Ovary (tissue), 7 donors: ENCODE measurements at regions not wholly inside any gene's neighbourhood (a gene's known extent, or its start where the extent isn't known, plus 50 kb on each side); places are given as distances from the start of the nearest gene placed in this dataset.
A peak's percentile ranks its signal among the peaks of the same experiment; 100 is the strongest.

Source experiments
- DNase-seq, 5 donors: peaks; one replicate each; pipeline ENCODE4 v3.0.0-alpha.2; 2019 to 2020
- H3K27ac ChIP-seq, 2 donors: fragments of 200-600 bp; one replicate each; pipeline versions ENCODE4 v1.5.1 to v1.8.0; 2019 to 2022
- H3K27me3 ChIP-seq: fragments of 200-600 bp; one replicate; pipeline ENCODE4 v1.8.0; 2022
- H3K36me3 ChIP-seq: fragments of 200-600 bp; sonication (generic); one replicate; pipeline ENCODE4 v1.5.1; 2019
- H3K4me1 ChIP-seq: one replicate; pipeline ENCODE4 v1.8.1; 2013; ENCODE audit warnings: mild to moderate bottlenecking, moderate library complexity; ENCODE audit not compliant: insufficient read depth
- H3K4me3 ChIP-seq: fragments of 200-600 bp; sonication (generic); one replicate; pipeline ENCODE4 v1.5.1; 2017
- H3K9me3 ChIP-seq, 2 donors: fragments of 200-600 bp in 1 of 2; sonication (generic) in 1 of 2; one replicate each; pipeline versions ENCODE4 v1.5.1 to v1.8.1; 2013 to 2019; ENCODE audit warnings: mild to moderate bottlenecking in 1 of 2, moderate library complexity in 1 of 2
- EP300 ChIP-seq: sonication (generic); formaldehyde crosslinking; IDR thresholded peaks from one replicate; pipeline ENCODE4 v1.6.1; 2017; ENCODE audit warnings: antibody characterized with exemption
- POLR2A ChIP-seq: fragments of 450-650 bp; IDR thresholded peaks from one replicate; pipeline ENCODE4 v1.6.1; 2017; ENCODE audit warnings: antibody characterized with exemption, mild to moderate bottlenecking, moderate library complexity
- WGBS, 3 donors: extraction: QIAGEN DNeasy Blood & Tissue Kit in 1 of 3; methylation state at CpG; one replicate each; pipeline versions ENCODE4 v1.1.5 to v1.1.7; 2013 to 2017; 5-methylcytosine and 5-hydroxymethylcytosine counted together
- intact Hi-C, 4 donors: fragments of 100-400 bp; cut with DNase I; formaldehyde crosslinking; loops; one replicate each; pipeline versions ENCODE4 v1.11.0 to v1.15.1; 2022 to 2023
- TF ChIP-seq, protein P1 (sequence below), 3 donors: fragments of 450-650 bp in 2 of 3; fragments of 200-600 bp in 1 of 3; IDR thresholded peaks; one replicate each; pipeline versions ENCODE4 v1.5.1 to v1.8.0; 2016 to 2022; ENCODE audit warnings: antibody characterized with exemption in 3 of 3, mild to moderate bottlenecking in 1 of 3
- donor health status: DM: no; HTN: no; CAD: no; lungs with moderate emphysema.
- donor health status: DM: no; HTN: no; CAD: no.
- donor health status: Bipolar disorder and iron deficiency.
- donor health status: DM: no; HTN: no; CAD: no.
- donor health status: DM: yes; HTN: yes; CAD: no.

DNA sequence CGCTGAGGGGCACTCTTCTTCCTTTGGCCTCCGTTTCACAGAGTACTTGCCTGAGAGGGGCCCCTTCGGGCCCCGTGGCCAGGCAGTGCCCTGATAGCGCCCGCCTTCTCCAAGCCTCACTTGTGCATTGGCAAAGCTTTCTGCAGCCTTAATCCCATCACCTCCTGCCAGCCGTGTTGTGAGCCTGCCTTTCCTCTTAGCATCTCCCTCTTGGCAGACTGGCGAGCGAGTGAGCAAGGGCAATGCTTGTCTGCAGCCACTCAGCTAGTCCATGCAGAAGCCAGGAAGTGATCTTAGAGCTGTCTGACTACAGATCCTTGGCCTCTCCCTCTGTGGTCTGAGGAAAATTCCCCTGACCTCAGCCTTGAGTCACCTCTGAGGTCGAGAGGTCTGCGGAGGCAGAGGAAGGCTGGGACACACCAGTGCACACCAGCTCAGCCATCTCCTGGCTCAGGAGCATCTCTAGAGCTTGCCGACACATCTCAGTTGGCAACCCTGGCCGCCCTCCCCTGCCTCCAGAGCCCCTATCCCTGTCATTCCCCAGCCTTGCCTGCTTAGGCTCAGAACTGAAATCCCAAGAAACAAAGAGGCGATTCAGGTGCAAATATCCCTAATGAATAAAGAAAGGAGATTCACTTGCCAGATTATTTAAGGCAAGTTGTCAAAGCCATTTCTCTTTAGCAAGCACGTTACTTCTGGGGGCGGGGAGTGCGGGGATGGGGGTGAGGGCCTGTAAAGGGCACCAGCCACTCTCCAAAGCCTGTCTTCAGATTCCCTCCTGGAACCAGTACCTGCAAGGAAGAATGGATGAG, 143.5 kb upstream of the MAMLD1 start:
- intact Hi-C loops, result no loop called here
- DNase-seq, result peak in 1 of 5 donors; percentile 22
- Histone ChIP-seq H3K9me3 (no peaks in the 10 kb centered on the region), H3K27ac (no peak overlapping the region), H3K4me3 (no peak overlapping the region), H3K27me3 (no peaks in the 10 kb centered on the region), H3K4me1 (peaks cover 2% of the 10 kb centered on the region), H3K36me3 (no peaks in the 10 kb centered on the region)
- WGBS, 3 donors, result 66 to 81% (median 69%) methylated on average over 17 of the region's 17 CpGs
- TF ChIP-seq EP300, result no peak
- TF ChIP-seq, protein P1, sequence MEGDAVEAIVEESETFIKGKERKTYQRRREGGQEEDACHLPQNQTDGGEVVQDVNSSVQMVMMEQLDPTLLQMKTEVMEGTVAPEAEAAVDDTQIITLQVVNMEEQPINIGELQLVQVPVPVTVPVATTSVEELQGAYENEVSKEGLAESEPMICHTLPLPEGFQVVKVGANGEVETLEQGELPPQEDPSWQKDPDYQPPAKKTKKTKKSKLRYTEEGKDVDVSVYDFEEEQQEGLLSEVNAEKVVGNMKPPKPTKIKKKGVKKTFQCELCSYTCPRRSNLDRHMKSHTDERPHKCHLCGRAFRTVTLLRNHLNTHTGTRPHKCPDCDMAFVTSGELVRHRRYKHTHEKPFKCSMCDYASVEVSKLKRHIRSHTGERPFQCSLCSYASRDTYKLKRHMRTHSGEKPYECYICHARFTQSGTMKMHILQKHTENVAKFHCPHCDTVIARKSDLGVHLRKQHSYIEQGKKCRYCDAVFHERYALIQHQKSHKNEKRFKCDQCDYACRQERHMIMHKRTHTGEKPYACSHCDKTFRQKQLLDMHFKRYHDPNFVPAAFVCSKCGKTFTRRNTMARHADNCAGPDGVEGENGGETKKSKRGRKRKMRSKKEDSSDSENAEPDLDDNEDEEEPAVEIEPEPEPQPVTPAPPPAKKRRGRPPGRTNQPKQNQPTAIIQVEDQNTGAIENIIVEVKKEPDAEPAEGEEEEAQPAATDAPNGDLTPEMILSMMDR (IDR thresholded peaks at IDR 0.05), result no peak
- no peak for TF ChIP-seq POLR2A

- WGBS, 3 donors, result 79 to 84% (median 80%) methylated on average over 12 of the region's 12 CpGs
- intact Hi-C loops, result no loop called here
- no peaks in the 10 kb centered on the region for H3K9me3 ChIP-seq
- no peaks in the 10 kb centered on the region for H3K36me3 ChIP-seq
- no peak overlapping the region for H3K4me3 ChIP-seq
- H3K4me1 ChIP-seq, result no peaks in the 10 kb centered on the region
- no peaks in the 10 kb centered on the region for H3K27me3 ChIP-seq
- TF ChIP-seq POLR2A, result no peak
- no peak for DNase-seq
- H3K27ac ChIP-seq, result no peak overlapping the region
These were observed 139.7 kb upstream of the MAMLD1 start for GRCh38 chrX:150223176-150224015.

DNA sequence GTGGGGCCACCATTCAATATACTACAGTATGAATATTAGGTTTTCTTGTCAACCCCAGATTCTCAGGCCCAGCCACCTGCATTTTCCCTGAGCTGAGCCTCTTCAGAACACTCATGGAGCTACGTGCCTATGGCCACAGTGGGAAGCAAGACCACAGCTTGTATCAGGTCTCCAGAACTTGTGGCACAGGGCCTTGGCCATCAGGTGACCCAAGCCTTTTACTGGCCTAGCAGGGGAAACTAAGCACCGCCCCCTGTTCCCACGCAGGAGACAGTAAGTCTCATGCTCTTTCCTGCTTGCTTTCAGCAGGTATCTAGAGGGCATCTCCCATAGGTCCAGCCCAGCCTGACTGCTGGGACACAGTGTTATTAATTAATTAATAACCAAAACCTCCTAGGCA, 138.4 kb upstream of the MAMLD1 start:
- intact Hi-C loops, result no loop called here
- H3K36me3 ChIP-seq, result no peaks in the 10 kb centered on the region
- H3K27ac ChIP-seq, result no peak overlapping the region
- TF ChIP-seq, protein P1 (IDR thresholded peaks at IDR 0.05), result no peak
- TF ChIP-seq POLR2A, result no peak
- no peak for TF ChIP-seq EP300
- 57 to 70% (median 64%) methylated on average over 3 of the region's 3 CpGs for WGBS, 3 donors
- H3K9me3 ChIP-seq, result no peaks in the 10 kb centered on the region
- no peaks in the 10 kb centered on the region for H3K4me1 ChIP-seq
- H3K27me3 ChIP-seq, result no peaks in the 10 kb centered on the region
- DNase-seq, result no peak
- H3K4me3 ChIP-seq, result no peak overlapping the region

GRCh38 chrX:150225266-150225665, 137.9 kb upstream of the MAMLD1 start:
- no peak overlapping the region for H3K27ac ChIP-seq
- no peak for DNase-seq
- H3K4me3 ChIP-seq, result no peak overlapping the region
- TF ChIP-seq EP300 (no peak), POLR2A (no peak)
- TF ChIP-seq, protein P1 (IDR thresholded peaks at IDR 0.05), result no peak
- no peaks in the 10 kb centered on the region for H3K27me3 ChIP-seq
- H3K9me3 ChIP-seq, result no peaks in the 10 kb centered on the region
- intact Hi-C loops, result no loop called here
- 57 to 71% (median 61%) methylated on average over 3 of the region's 3 CpGs for WGBS, 3 donors
- H3K4me1 ChIP-seq, result no peaks in the 10 kb centered on the region
- H3K36me3 ChIP-seq, result no peaks in the 10 kb centered on the region
